Loucy (cell line): ENCODE measurements at regions not wholly inside any gene's neighbourhood (a gene's known extent, or its start where the extent isn't known, plus 50 kb on each side); places are given as distances from the start of the nearest gene placed in this dataset.

Source experiments
- EZH2phosphoT487 ChIP-seq: fragments of 200-600 bp; IDR thresholded peaks from 2 replicates; pipeline ENCODE4 v1.6.1; 2018; ENCODE audit warnings: antibody characterized with exemption, mild to moderate bottlenecking, moderate library complexity, borderline replicate concordance
- TF ChIP-seq, protein P1 (sequence below): fragments of 200-600 bp; sonication (generic); conservative IDR thresholded peaks from 2 replicates; pipeline ENCODE4 v1.5.1; 2014; ENCODE audit warnings: mild to moderate bottlenecking, antibody characterized with exemption, low read length

DNA sequence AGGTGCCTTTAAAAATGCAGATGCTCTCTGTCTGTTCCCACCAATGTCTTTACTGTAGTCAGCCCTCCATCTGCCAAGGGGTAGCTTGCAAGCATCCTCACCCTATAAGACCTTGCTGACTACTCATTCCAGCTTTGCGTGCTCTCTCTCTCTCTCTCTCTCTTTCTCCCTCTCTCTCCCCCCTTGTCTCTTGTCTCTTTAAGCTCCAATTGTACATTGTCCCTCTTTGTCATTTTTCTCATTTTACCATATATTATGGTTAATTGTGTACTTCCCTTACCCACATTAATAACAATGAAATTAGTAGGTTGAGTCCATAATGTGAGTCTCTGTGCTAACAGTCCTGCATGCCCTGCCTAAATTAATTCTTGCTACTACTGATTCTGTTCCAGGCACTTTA is 350.2 kb upstream of the CDH4 start:
- TF ChIP-seq, protein P1, sequence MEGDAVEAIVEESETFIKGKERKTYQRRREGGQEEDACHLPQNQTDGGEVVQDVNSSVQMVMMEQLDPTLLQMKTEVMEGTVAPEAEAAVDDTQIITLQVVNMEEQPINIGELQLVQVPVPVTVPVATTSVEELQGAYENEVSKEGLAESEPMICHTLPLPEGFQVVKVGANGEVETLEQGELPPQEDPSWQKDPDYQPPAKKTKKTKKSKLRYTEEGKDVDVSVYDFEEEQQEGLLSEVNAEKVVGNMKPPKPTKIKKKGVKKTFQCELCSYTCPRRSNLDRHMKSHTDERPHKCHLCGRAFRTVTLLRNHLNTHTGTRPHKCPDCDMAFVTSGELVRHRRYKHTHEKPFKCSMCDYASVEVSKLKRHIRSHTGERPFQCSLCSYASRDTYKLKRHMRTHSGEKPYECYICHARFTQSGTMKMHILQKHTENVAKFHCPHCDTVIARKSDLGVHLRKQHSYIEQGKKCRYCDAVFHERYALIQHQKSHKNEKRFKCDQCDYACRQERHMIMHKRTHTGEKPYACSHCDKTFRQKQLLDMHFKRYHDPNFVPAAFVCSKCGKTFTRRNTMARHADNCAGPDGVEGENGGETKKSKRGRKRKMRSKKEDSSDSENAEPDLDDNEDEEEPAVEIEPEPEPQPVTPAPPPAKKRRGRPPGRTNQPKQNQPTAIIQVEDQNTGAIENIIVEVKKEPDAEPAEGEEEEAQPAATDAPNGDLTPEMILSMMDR = no peak
- TF ChIP-seq EZH2phosphoT487 = no peak
